ENCODE measurements at regions not wholly inside any gene's neighbourhood (a gene's known extent, or its start where the extent isn't known, plus 50 kb on each side); places are given as distances from the start of the nearest gene placed in this dataset.
"Not testable (repeated sequence)": the region's sequence is repeated elsewhere in the genome, so short reads cannot be mapped to it uniquely, and the experiment has no call there.

DNA sequence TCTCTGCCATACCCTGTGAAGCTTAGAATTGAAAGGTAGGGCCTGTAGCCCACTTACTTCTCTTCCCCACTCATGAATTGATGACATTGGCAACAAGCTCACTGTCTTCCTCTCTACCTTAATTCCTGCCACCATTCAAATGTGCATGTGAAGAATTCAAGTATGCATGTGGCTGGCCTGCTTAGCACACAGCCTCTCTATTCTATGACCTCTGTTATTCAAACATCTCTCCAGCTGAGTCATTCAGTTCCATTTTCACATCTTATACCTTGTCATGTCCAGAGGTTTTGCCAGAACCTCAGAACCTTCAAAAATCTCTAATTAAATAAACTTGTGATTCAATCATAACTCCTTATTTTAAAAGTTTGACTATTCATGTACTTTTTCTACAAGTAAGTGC, 114.7 kb upstream of the MAN2A1 start:
- DNase-seq, result no peak

DNA sequence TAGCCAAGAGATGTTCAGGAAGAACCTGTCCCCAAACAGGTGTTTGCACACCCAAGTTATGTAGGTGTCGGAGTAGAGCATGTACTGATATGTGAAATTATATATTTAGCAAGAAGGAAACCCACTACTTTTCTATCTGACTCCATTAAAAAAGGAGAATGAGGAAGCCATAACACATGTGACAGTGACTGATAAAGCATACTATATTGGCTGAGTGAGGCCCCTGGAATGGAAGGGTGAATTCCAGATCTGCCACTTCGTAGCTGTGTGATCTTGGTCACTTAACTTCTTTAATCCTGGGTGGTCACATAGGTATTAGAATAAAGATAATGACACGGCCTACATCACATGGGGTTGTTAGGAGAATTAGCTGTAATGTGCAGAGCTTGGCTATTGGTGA, 116.0 kb upstream of the MAN2A1 start:
- no peak for DNase-seq

DNA sequence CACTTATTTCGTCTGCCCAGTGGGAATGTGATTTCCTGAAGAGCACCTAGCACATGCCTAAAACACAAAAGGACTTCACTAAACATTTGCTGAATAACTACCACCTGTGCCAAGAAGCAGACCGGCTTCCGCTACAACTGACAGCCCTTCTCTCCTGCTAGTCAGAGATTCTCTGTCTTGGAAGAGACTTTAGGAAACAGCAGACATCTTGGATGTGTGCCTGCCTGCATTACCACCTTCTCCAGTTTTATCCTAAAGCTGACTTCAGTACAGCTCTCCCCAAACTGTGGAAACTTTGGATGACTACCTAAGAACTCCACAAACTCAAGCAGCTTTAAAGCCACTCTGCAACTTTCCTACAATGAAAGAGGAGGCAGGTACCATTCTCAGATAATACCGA, 116.5 kb upstream of the MAN2A1 start:
- no peak for DNase-seq

DNA sequence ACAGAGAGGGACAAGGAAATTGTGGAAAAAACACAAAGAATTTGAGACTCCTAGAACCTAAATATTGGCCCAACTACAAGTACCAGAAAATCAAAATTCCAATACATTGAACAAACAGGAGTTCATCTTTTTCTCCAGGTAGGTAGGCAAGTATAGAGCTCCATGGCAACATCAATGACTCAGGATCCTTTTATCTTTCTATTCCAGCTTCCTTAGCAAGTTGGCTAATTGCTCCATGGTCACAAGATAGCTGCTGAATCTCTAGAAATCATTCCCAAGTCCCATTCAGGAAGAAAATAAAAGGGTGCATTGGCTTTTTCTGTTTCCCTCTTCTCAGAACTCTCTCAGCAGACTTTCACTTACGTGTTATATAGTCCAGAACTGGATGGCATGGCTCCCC, 117.9 kb upstream of the MAN2A1 start:
- DNase-seq, result no peak

DNA sequence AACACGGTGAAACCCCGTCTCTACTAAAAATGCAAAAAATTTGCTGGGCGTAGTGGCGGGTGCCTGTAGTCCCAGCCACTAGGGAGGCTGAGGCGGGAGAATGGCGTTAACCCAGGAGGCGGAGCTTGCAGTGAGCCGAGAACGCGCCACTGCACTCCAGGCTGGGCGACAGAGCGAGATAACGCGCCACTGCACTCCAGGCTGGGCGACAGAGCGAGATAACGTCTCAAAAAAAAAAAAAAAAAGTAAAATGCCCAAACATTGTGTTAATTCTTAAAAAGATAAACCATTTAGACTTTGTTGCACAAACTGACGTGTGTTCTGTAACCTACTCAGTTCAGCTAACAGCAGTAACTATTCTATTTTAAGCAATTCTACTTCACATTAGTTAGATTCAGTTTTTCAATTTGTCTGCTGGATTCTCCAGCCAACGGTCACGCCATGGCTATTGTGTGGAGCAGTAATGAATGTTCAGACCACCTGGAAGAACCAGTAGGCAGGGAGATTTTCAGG, 119.3 kb upstream of the MAN2A1 start:
- no peak for DNase-seq

DNA sequence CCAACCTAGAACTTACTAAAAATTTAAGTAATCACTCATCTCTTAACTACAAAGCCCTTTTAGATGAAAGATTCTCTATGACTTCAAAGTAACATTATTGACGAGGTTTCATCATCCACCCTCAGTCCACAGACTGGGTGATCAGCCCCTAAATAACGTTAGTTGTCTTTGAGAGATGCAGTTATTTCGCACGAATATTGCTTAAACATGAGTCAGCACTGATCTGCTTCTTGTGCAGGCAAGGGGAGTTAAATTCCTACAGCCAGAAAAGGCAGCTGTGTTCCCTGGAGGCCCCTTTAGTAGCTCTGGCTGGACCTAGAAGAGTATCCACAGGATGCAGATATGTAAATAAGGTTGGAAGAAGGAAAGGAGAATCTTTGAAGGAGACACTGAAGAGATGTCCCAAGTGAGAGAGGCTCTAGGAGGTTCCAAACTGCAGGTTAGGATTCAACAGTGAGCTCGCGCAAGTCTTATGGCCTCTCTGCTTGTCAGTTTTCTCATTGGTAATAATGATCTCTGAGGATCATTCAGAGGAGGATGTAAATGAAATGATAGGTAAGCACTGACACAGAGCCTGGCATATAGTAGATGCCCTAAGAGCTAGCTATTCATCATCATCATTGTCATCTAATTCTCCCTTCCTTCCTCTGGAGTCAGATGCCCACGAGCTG, 122.2 kb upstream of the MAN2A1 start:
- DNase-seq, result peak; percentile 10

DNA sequence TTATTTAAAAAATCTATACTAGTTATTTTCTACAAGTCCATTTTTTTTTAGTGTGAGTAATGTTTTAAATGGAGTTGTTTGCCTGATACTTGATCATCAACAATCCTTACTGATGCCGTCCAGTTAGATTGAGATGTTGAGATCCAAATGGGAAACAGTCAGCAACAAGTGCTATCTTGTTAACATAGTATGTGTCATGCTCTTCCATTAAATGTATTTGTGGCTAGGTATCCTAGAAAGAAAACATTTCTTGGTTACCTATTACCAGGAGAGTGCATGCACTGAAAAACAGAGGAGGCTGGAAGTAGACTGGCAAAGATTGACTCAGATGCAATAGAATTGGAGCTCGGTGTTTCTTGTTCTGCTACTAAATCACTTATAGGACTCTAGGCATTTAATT, 123.4 kb upstream of the MAN2A1 start:
- no peak for DNase-seq

DNA sequence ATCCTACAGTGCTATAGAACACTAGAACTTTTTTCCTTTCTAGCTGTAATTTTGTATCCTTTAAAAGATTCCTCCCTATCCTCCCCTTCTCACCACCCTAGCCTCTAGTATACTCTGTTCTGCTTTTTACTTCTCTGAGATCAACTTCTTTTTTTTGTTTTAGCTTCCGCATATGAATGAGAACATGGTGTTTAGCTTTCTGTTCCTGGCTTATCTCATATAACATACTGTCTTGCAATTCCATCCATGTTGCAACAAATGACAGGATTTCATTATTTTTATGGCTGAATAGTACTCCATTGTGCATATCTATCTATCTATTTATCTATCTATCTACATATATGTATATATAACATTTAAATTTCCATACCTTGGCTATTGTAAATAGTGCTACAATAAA, 126.0 kb upstream of the MAN2A1 start:
- no peak for DNase-seq

DNA sequence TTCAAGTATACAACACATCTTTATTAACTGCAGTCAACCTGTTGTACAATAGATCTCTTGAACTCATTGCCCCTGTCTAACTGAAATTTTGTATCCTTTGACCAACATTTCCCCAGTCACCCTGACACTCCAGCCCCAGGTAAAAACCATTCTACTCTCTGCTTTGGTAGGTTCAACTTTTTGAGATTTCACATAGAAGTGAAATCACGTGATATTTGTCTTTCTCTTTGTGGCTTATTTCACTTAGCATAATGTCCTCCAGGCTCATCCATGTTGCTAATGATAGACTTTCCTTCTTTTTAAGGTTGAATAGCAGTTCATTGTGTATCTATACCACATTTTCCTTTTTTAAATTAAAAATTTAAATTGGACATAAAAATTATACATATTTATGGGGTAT, 126.5 kb upstream of the MAN2A1 start:
- no peak for DNase-seq

DNA sequence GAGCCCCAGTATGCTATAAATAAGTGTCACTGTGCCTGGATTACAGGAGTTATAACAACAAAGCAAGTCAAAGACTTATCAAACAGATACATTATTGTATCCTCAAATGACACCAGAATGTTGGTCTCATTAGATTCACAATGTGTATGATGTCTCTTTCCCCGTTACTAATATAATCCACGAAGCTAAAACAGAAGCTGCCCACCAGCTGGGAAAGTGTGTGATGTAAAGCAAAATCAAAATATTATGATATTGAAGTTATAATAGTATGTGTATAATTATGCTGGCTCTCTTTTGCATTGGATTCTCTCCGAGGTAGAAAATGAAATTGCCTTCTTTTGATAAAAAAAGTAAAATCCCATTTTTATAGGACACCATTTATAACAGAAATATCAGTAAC, 127.3 kb upstream of the MAN2A1 start:
- no peak for DNase-seq

DNA sequence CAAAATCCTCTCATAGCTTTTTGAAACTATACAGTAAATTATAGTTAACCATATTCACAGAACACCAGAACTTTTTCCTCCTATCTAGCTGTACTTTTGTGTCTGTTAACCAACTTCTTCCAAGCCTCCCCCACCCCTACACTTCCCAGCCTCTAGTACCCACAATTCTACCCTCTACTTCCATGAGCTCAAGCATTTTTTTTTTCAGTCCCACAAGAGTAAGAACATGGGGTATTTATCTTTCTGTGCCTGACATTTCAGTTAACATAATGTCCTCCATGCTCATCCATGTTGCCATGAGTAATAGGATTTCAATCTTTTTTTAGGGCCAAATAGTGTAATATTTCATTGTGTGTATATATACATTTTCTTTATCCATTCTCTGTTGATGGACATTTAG, 128.3 kb upstream of the MAN2A1 start:
- no peak for DNase-seq

DNA sequence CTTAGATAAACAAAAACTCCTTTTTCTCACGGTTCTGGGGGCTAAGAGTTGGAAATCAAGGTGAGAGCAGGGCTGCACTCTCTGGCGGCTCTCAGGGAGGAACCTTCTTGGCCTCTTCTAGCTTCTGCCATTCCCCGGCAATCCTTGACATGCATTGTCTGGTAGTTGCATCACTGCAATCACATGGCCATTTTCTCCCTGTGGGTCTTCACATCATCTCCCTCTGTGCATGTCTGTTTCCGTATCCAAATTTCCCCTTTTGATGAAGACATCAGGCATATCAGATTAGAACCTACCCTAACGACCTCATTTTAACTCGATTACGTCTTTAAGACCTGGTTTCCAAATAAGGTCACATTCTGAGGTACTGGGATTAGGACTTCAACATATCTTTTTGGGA, 129.2 kb upstream of the MAN2A1 start:
- no peak for DNase-seq

DNA sequence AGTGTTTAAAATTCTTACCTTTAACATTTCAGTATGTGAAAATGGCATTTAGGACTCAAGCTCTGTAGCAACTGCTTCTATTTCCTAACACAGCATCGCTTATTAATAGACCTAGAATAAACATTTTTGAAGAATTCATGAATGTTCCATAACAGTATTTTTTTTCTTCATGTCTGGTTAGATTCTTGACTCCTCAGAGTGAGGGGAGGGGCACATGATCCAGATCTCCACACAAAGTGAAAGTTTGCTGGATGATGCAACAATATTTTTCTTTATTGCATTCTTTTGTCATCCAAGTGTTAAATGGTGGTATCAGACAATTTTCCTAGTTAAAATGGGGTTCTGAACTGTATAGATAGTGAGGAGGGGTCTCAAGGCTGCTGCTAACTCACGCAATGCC, 130.8 kb upstream of the MAN2A1 start:
- no peak for DNase-seq

DNA sequence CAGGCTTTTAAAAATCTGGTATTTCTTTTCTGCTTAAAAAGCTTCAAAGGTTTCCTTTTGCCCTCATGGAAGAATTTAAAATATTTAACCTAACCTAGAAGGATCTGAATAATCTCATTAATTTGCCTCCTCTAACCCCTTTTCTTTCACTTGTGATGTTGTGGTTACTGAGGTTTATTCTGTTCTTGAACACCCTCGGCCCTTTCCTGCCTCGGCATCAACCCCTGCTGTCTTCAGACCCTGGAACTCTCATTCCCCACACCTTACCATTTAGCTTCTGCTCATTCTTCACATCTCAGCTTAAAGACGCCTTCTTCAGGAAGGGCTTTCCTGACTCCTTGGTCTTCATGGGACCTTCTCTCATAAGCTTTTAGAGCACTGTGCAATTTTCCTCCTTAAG, 131.4 kb upstream of the MAN2A1 start:
- DNase-seq, result no peak

DNA sequence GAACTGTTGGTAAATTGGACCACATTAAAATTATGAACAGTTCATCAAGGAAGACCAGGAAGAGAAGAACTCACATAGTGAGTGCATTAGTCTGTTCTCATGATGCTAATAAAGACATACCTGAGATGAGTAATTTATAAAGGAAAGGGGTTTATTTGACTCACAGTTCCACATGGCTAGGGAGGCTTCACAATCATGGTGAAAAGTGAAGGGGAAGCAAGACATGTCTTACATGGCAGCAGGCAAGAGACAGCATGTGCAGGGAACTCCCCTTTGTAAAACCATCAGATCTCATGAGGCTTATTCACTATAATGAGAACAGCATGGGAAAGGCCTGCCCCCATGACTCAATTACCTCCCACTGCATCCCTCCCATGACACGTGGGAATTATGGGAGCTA, 135.9 kb upstream of the MAN2A1 start:
- DNase-seq, result no peak

DNA sequence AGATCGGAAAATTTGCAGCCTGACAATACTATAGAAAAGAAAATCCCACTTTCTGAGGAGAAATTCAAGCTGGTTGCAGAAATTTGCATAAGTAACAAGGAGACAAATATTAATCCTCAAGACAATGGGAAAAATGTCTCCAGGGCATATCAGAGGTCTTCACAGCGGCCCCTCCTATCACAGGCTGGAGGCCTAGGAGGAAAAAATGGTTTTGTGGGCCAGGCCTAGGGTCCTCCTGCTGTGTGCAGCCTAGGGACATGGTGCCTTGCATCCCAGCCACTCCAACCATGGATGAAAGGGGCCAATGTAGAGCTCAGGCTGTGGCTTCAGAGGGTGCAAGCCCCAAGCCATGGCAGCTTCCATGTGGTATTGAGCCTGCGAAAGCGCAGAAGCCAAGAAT, 138.5 kb upstream of the MAN2A1 start:
- not testable (repeated sequence) for DNase-seq

DNA sequence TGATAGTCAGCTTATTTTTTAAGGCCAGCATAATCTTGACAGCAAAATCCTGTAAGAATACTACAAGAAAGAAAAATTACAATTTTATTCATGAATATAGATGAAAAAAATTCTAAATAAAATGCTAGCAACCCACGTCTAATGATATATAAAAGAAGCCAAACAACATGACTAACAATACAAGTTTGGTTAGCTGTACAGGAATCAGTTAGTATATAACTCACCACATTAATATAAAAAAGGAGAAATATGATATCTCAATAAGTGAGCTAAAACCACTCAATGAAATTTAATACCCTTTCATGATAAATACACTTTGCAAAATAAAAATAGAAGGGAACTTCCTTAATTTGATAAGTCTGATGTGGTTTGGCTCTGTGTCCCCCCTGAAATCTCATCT, 139.7 kb upstream of the MAN2A1 start:
- no peak for DNase-seq

DNA sequence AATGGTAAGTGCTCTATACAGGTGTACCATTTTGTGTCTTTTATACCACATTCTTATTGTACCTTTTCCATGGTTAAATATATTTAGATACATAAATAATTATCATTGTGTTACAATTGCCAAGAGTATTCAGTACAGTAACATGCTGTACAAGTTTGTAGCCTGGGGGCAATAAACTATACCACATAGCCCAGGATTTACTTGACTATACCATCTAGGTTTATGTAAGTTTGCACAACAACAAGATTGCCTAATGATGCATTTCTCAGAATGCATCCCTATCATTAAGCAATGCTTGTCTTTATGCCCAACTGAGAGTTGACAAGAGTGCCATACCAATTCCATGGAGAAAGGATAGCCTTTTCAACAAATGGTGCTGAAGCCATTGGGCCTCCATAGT, 136.7 kb upstream of the PJA2 start:
- no peak for DNase-seq

DNA sequence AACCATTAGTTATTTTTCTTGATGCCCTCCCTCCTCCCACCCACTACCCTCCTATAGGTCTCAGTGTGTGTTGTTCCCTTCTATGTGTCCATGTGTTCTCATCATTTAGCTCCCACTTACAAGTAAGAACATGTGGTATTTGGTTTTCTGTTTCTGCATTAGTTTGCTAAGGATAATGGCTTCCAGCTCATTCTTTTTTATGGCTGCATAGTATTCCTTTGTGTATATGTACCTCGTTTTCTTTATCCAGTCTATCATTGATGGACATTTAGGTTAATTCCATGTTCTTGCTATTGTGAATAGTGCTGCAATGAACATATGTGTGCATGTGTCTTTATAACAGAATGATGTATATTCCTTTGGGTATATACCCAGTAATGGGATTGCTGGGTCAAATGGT, 135.1 kb upstream of the PJA2 start:
- DNase-seq, result not testable (repeated sequence)

DNA sequence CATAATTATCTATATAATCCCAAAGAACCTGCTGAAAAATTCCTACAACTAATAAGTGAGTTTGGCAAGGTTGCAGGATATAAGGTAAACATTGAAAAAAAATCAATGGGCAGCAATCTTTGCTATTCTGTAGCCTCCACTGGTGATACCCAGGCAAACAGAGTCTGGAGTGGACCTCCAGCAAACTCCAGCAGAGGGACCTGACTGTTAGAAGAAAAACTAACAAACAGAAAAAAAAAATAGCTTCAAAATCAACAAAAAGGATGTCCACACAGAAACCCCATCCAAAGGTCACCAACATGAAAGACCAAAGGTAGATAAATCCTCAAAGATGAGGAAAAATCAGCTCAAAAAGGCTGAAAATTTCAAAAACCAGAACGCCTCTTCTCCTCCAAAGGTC, 128.9 kb upstream of the PJA2 start:
- DNase-seq, result not testable (repeated sequence)

DNA sequence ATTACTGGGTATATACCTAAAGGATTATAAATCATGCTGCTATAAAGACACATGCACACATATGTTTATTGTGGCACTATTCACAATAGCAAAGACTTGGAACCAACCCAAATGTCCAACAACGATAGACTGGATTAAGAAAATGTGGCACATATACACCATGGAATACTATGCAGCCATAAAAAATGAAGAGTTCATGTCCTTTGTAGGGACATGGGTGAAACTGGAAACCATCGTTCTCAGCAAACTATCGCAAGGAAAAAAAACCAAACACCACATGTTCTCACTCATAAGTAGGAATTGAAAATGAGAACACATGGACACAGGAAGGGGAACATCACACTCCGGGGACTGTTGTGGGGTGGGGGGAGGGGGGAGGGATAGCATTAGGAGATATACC, 125.3 kb upstream of the PJA2 start:
- not testable (repeated sequence) for DNase-seq

DNA sequence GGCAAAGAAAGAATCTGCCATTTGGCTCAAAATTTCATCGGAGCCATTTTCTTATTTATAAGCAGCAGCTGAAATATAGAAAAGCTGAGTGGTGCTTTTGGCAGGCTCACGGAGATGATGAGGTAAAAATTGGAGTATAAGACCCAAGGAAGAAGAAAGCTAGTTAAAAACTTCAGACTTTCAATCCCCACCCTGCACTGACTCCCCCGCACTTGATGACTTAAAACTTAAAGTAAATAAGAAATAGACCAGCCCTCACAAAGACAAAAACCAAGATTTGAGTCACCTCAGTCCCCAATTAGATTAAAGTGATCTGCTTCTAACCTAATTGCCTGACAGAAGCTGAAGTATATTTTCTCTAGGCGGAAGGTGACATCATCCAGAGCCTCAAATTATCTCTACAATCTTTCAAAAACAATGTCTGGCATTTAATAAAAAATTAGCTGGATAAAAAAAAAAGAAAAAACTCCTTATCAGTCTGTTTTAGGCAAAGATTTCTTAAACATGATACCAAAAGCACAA, 124.0 kb upstream of the PJA2 start:
- no peak for DNase-seq

DNA sequence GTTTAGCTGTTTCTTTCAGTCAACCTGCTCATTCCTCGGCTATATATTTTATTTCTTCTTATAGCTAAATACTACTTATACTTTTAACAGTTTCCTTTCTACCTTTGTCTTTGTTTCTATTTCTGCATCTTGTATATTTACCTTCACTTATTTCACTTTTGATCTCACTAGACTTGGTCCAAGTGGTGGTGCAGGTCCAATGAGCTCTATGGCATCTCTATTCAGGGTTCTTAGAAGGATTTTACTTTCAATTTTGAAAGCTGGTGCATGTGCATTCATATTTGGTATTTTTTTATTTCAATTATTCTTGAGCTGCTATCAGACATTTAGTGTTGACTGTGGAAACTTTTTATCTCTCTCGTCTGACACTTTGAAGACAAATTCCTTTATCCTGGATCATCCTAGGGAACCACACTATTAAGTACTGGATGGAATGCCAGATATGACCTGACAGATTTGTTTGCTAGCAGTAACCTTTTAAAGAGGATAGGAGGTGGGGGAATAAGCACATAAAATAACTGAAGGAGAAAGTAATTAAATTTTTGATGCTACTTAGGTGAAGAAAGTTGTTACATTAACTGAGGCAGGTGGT, 123.1 kb upstream of the PJA2 start:
- DNase-seq, result no peak

DNA sequence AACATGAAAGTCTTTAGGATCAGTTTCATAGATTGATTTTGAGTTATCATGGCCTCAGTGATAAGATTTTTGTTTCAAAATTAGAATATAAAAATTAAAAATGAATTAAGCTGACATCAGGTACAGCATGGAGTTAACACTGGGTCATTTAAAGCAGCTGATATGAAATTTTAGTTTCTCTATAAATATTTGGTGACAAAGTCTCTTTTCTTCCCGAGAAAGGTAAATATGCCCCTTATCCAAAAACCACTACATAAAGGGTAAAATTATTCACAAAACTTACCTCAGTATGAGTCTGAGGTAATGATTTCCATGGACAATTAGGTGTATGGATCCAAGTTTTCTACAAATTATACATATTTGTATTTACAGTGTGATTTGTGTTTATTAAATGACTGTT, 121.5 kb upstream of the PJA2 start:
- DNase-seq, result no peak
